Muscle layer of colon (tissue), 2 donors: ENCODE measurements at regions not wholly inside any gene's neighbourhood (a gene's known extent, or its start where the extent isn't known, plus 50 kb on each side); places are given as distances from the start of the nearest gene placed in this dataset.
"Not testable (repeated sequence)": the region's sequence is repeated elsewhere in the genome, so short reads cannot be mapped to it uniquely, and the experiment has no call there.

Source experiments
- H3K27ac ChIP-seq: one replicate; pipeline ENCODE4 v1.7.0; 2013; ENCODE audit warnings: low read depth, mild to moderate bottlenecking, low read length, moderate library complexity
- H3K27me3 ChIP-seq, 2 donors: one replicate each; pipeline ENCODE4 v1.7.0; 2013; ENCODE audit warnings: low read length in 2 of 2, mild to moderate bottlenecking in 2 of 2; ENCODE audit not compliant: insufficient read depth in 2 of 2, control insufficient read depth in 1 of 2
- H3K36me3 ChIP-seq: one replicate; pipeline ENCODE4 v1.7.0; 2013; ENCODE audit warnings: mild to moderate bottlenecking, low read length; ENCODE audit not compliant: insufficient read depth
- H3K4me1 ChIP-seq: one replicate; pipeline ENCODE4 v1.7.0; 2013; ENCODE audit warnings: mild to moderate bottlenecking, low read length; ENCODE audit not compliant: insufficient read depth
- H3K4me3 ChIP-seq, 2 donors: one replicate each; pipeline ENCODE4 v1.7.0; 2013; ENCODE audit warnings: low read length in 2 of 2, low read depth in 1 of 2, mild to moderate bottlenecking in 1 of 2, moderate library complexity in 1 of 2
- H3K9ac ChIP-seq: one replicate; pipeline ENCODE4 v1.7.0; 2013; ENCODE audit warnings: low read length
- H3K9me3 ChIP-seq: one replicate; pipeline ENCODE4 v1.7.0; 2013; ENCODE audit warnings: mild to moderate bottlenecking, low read length
- donor health status: abdominal sarcoma.
- donor health status: Adenocarcinoma of cecum.

GRCh38 chr6:78340755-78341154, 526.6 kb upstream of the IRAK1BP1 start:
- Histone ChIP-seq H3K36me3 (no peaks in the 10 kb centered on the region), H3K4me3 (no peak overlapping the region), H3K4me1 (no peaks in the 10 kb centered on the region)

GRCh38 chr6:78345882-78346281, 521.5 kb upstream of the IRAK1BP1 start:
- H3K36me3 ChIP-seq: no peaks in the 10 kb centered on the region
- no peaks in the 10 kb centered on the region for H3K9me3 ChIP-seq
- no peaks in the 10 kb centered on the region for H3K27me3 ChIP-seq
- no peak overlapping the region for H3K4me3 ChIP-seq
- H3K27ac ChIP-seq: no peak overlapping the region
- no peak overlapping the region for H3K9ac ChIP-seq
- no peaks in the 10 kb centered on the region for H3K4me1 ChIP-seq

More at GRCh38 chr6:78340755-78341154, 526.6 kb upstream of the IRAK1BP1 start:
- H3K9ac ChIP-seq: no peak overlapping the region
- H3K9me3 ChIP-seq: no peaks in the 10 kb centered on the region
- no peak overlapping the region for H3K27ac ChIP-seq
- H3K27me3 ChIP-seq: no peaks in the 10 kb centered on the region

DNA sequence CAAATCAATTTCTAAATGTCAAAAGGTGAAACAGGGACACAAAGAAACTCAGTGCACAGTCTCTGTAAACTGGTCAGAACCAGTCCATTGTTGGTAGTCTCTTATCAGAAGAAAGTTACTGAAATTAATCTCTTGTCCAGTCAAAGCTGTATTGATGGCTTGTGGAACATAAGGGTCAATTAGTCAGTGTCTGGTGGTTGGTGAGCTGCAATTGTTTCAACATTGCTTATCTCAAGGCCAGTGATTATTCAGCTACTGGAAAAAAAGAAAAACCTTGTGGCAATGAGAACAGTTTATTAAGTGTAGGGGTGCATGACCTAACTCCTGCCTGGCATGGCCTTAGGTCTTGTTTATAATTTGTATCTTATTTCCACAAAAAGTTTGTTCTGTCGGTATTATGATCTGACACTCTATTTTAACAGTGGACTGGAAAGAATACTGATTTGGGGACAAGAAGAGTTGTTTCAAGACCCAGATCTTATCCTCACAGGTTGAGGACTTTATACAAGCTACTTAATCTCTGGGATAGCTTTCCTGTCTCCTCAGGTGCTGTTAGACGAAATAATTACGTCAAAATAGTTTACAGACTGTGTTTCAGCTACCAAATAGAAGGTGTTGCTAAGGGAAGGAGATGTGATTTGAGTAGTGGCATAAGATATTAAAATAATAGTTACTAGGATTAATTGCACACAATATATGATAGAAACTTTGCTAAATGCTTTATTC, 520.0 kb upstream of the IRAK1BP1 start:
- Histone ChIP-seq H3K4me3 (no peak overlapping the region), H3K36me3 (no peaks in the 10 kb centered on the region), H3K27ac (no peak overlapping the region), H3K9me3 (no peaks in the 10 kb centered on the region), H3K4me1 (no peaks in the 10 kb centered on the region), H3K27me3 (no peaks in the 10 kb centered on the region), H3K9ac (no peak overlapping the region)

DNA sequence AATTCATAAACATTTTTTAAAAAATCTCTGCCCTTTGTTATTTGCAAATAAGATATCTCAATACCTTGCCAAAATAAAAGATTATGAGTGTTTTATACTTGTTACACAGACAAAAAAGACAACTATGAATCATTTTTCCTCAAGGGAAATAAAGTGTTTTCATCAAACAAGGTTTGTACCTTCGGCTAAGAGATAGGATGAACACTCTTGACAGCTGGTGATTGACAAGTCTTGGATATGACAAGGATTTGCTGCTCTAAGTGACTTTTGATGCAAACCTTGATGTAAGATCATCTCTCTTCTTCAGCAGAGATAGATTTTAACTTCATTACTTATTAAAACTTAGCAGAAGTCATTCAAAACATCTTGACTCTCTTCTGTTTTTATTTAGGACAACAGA, 514.3 kb upstream of the IRAK1BP1 start:
- Histone ChIP-seq H3K4me3 (no peak overlapping the region), H3K4me1 (no peaks in the 10 kb centered on the region), H3K9ac (no peak overlapping the region), H3K36me3 (no peaks in the 10 kb centered on the region), H3K9me3 (no peaks in the 10 kb centered on the region), H3K27ac (no peak overlapping the region), H3K27me3 (no peaks in the 10 kb centered on the region)

- Histone ChIP-seq H3K4me1 (no peaks in the 10 kb centered on the region), H3K9me3 (no peaks in the 10 kb centered on the region), H3K4me3 (no peak overlapping the region), H3K27ac (no peak overlapping the region), H3K36me3 (no peaks in the 10 kb centered on the region), H3K9ac (no peak overlapping the region), H3K27me3 (no peaks in the 10 kb centered on the region)
Observed at GRCh38 chr6:78363688-78364087, 503.7 kb upstream of the IRAK1BP1 start.

GRCh38 chr6:78365473-78365872, 501.9 kb upstream of the IRAK1BP1 start:
- no peak overlapping the region for H3K9ac ChIP-seq
- no peak overlapping the region for H3K4me3 ChIP-seq
- no peak overlapping the region for H3K27ac ChIP-seq
- no peaks in the 10 kb centered on the region for H3K9me3 ChIP-seq
- no peaks in the 10 kb centered on the region for H3K4me1 ChIP-seq
- no peaks in the 10 kb centered on the region for H3K27me3 ChIP-seq
- no peaks in the 10 kb centered on the region for H3K36me3 ChIP-seq

GRCh38 chr6:78377056-78377455, 490.3 kb upstream of the IRAK1BP1 start:
- Histone ChIP-seq H3K27me3 (no peaks in the 10 kb centered on the region), H3K4me1 (no peaks in the 10 kb centered on the region), H3K36me3 (no peaks in the 10 kb centered on the region), H3K27ac (no peak overlapping the region), H3K4me3 (no peak overlapping the region), H3K9me3 (no peaks in the 10 kb centered on the region), H3K9ac (no peak overlapping the region)

DNA sequence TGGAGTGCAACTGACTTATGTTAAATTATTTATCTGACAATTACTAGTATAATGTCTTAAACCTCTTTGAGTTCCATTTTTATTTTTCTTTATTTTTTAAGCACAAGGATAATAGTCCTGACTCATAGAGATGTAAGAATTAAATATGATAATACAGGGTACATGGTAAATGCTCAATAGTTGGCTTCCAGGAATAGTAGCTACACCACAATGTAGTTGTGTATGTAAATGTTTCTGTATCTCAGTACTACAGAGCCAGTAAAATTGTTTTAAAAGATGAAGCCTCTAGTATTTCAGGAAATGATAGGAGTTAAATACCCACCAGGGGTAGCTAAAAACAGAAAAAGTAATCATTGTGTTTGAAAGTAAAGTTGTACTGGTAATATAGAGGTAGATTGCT, 487.4 kb upstream of the IRAK1BP1 start:
- no peaks in the 10 kb centered on the region for H3K36me3 ChIP-seq
- H3K27me3 ChIP-seq: no peaks in the 10 kb centered on the region
- H3K9me3 ChIP-seq: no peaks in the 10 kb centered on the region
- no peak overlapping the region for H3K27ac ChIP-seq
- no peaks in the 10 kb centered on the region for H3K4me1 ChIP-seq
- no peak overlapping the region for H3K9ac ChIP-seq
- no peak overlapping the region for H3K4me3 ChIP-seq

- Histone ChIP-seq H3K4me1 (no peaks in the 10 kb centered on the region), H3K9me3 (no peaks in the 10 kb centered on the region), H3K36me3 (no peaks in the 10 kb centered on the region), H3K4me3 (no peak overlapping the region), H3K9ac (no peak overlapping the region), H3K27me3 (no peaks in the 10 kb centered on the region), H3K27ac (no peak overlapping the region)
Observed at GRCh38 chr6:78380541-78380940, 486.8 kb upstream of the IRAK1BP1 start.

DNA sequence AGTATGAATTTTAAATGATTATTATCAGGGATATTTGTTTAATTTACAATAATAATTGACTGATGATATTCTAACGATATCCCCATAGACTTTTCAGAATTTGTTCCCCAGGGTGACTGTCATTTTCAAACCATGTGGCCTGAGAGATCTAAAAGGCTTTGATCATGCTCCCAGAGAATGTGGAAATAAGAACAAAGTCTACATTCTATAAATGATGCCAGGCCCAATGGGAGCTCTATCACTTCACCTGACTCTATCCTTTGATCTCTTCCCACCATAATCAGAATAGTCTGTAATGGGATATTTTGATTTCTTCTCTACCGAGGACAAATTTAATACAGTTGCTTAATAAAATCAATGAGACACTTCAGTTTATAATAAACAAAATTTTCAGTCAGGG, 483.4 kb upstream of the IRAK1BP1 start:
- no peak overlapping the region for H3K27ac ChIP-seq
- H3K4me3 ChIP-seq: no peak overlapping the region
- no peaks in the 10 kb centered on the region for H3K27me3 ChIP-seq
- H3K4me1 ChIP-seq: no peaks in the 10 kb centered on the region
- H3K36me3 ChIP-seq: no peaks in the 10 kb centered on the region
- H3K9ac ChIP-seq: no peak overlapping the region
- no peaks in the 10 kb centered on the region for H3K9me3 ChIP-seq

GRCh38 chr6:78386854-78387253, 480.5 kb upstream of the IRAK1BP1 start:
- H3K4me1 ChIP-seq, H3K9me3 ChIP-seq, H3K27me3 ChIP-seq, H3K27ac ChIP-seq, H3K4me3 ChIP-seq, H3K9ac ChIP-seq, H3K36me3 ChIP-seq: not testable (repeated sequence)

GRCh38 chr6:78390066-78390465, 477.3 kb upstream of the IRAK1BP1 start:
- H3K27me3 ChIP-seq: no peaks in the 10 kb centered on the region
- no peak overlapping the region for H3K9ac ChIP-seq
- no peaks in the 10 kb centered on the region for H3K36me3 ChIP-seq
- no peaks in the 10 kb centered on the region for H3K9me3 ChIP-seq
- no peaks in the 10 kb centered on the region for H3K4me1 ChIP-seq
- H3K27ac ChIP-seq: no peak overlapping the region
- H3K4me3 ChIP-seq: no peak overlapping the region
